UCSD-AML1 (cell line): ENCODE measurements at regions not wholly inside any gene's neighbourhood (a gene's known extent, or its start where the extent isn't known, plus 50 kb on each side); places are given as distances from the start of the nearest gene placed in this dataset.

Experiments
- DNase-seq: peaks from one replicate; lab custom pipeline; 2025; ENCODE audit not compliant: unreplicated experiment; lab: John Stamatoyannopoulos, UW

GRCh38 chr10:78505657-78506056 is 472.0 kb downstream of the RPS24 start:
- no peak for DNase-seq

- no peak for DNase-seq
Measured at GRCh38 chr10:78506614-78507013, 473.0 kb downstream of the RPS24 start.

GRCh38 chr10:78507510-78508160 is 474.0 kb downstream of the RPS24 start:
- DNase-seq, result no peak

GRCh38 chr10:78508955-78509748 is 475.5 kb downstream of the RPS24 start:
- DNase-seq, result no peak

GRCh38 chr10:78510566-78511323 is 477.1 kb downstream of the RPS24 start:
- no peak for DNase-seq

- no peak for DNase-seq
Measured at GRCh38 chr10:78511324-78512204, 477.9 kb downstream of the RPS24 start.

GRCh38 chr10:78512205-78512550 is 478.5 kb downstream of the RPS24 start:
- no peak for DNase-seq

GRCh38 chr10:78513330-78513729 is 479.7 kb downstream of the RPS24 start:
- DNase-seq, result no peak

GRCh38 chr10:78513986-78514385 is 480.3 kb downstream of the RPS24 start:
- no peak for DNase-seq

GRCh38 chr10:78514459-78514858 is 480.8 kb downstream of the RPS24 start:
- no peak for DNase-seq

GRCh38 chr10:78515038-78515872 is 481.6 kb downstream of the RPS24 start:
- DNase-seq, result no peak

- no peak for DNase-seq
Measured at GRCh38 chr10:78515873-78516153, 482.1 kb downstream of the RPS24 start.

- DNase-seq, result no peak
Measured at GRCh38 chr10:78516236-78516635, 482.6 kb downstream of the RPS24 start.

- no peak for DNase-seq
Measured at GRCh38 chr10:78516756-78517155, 483.1 kb downstream of the RPS24 start.

GRCh38 chr10:78518224-78518623 is 484.6 kb downstream of the RPS24 start:
- DNase-seq, result no peak

GRCh38 chr10:78520737-78521430 is 487.2 kb downstream of the RPS24 start:
- no peak for DNase-seq

- no peak for DNase-seq
Measured at GRCh38 chr10:78523453-78523852, 489.8 kb downstream of the RPS24 start.

- no peak for DNase-seq
Measured at GRCh38 chr10:78524342-78524741, 490.7 kb downstream of the RPS24 start.

- no peak for DNase-seq
Measured at GRCh38 chr10:78524941-78525340, 491.3 kb downstream of the RPS24 start.

GRCh38 chr10:78526347-78526746 is 492.7 kb downstream of the RPS24 start:
- no peak for DNase-seq
